DMS153 treated with DMSO at 0.1 percent for 48 hours (cell line): ENCODE measurements at regions not wholly inside any gene's neighbourhood (a gene's known extent, or its start where the extent isn't known, plus 50 kb on each side); places are given as distances from the start of the nearest gene placed in this dataset.
"Not testable (repeated sequence)": the region's sequence is repeated elsewhere in the genome, so short reads cannot be mapped to it uniquely, and the experiment has no call there.

Experiments used
- DNase-seq: peaks from one replicate; lab custom pipeline; 2025; ENCODE audit not compliant: unreplicated experiment; lab: John Stamatoyannopoulos, UW

DNA sequence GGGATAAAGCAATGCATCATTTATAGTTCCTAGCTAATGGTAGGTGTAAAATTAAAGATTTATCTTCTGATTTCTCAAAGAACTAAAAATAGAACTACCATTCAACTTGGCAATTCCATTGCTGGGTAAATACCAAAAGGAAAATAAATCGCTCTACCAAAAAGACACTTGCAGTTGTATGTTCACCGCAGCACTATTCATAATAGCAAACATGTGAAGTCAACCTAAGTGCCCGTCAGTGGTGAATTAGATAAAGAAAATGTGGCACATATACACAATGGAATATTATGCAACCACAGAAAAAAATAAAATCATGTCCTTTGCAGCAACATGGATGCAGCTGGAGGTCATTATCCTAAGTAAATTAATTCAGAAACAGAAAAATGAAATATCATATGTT lies 192.8 kb upstream of the ADRA1D start:
- DNase-seq: no peak

GRCh38 chr20:4441191-4441590 lies 192.1 kb upstream of the ADRA1D start:
- no peak for DNase-seq

- no peak for DNase-seq
Observed at GRCh38 chr20:4439461-4439860, 190.4 kb upstream of the ADRA1D start.

DNA sequence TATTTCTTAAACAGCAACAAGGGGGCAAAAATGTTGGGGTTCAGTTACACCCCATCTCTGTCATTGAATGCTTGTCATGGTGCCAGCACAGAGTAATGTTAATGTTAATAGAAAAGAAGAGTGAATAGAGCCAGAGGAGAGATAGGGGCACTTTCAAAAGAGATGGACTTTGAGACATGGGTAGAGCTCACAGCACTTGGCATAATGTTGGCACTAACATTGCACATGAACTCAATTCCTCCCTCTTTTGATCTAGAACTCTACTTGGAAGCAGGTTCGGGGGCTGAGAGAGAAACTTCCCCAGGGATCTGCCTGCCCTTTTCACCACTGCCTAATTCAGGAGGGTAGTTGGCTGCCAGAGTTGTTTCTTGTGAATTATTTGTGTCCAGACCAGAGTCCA lies 188.0 kb upstream of the ADRA1D start:
- DNase-seq: no peak

DNA sequence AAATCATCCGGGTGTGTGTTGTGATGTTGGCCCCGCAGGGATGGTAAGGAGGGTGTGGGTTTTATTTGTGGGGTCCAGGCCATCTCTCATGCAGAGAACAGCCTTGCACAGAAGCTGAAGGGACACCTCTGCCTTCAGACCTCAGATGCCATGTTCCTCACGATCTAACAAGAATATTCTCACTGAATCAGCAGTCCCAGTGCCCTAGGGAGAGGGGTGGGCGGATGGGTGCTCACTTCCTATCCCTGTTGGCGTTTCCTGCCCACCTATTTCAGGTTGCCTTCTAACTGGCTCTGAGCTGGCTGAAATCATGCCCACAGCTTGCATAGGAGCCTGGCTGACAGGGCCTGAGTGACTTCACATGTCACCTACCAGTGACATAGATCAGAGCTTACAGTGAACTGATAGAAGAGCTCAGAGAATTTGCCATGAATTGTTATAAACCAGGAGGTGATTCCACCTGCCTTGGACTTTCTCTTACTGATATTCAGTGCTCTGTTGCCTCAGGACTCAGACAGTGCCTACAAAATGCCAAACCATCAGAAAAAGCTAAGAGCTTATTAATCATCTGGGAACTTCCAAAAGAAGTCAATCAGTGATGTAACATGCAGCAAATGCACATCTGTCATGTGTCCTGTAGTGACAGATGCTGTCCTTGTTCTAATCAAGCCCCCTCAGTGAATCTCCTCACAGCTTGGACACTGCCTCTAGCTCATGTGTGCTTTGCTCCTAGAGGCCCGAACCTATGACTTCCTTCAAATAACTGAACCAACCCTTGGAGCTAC lies 186.8 kb upstream of the ADRA1D start:
- no peak for DNase-seq

GRCh38 chr20:4435225-4435624 lies 186.1 kb upstream of the ADRA1D start:
- DNase-seq: no peak

DNA sequence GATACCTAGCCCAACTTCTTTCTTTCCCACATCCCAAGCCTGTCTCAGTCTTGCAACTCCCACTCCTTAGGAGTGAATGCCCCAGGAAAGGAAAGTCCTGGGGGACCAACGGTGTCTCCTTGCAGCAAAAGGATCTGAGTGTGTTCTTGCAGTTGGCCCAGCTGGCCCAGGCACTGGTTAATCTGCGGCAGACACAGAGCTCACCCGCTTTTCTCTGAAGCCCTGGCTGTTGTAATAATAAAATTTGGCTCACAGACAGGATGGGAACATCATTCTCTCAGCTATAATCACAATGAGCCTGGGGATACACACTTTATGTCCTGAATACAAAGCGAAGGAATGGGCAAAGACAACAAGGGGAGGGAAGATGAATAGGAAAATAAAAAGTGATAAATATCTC lies 185.6 kb upstream of the ADRA1D start:
- no peak for DNase-seq

GRCh38 chr20:4431446-4431845 lies 182.4 kb upstream of the ADRA1D start:
- no peak for DNase-seq

DNA sequence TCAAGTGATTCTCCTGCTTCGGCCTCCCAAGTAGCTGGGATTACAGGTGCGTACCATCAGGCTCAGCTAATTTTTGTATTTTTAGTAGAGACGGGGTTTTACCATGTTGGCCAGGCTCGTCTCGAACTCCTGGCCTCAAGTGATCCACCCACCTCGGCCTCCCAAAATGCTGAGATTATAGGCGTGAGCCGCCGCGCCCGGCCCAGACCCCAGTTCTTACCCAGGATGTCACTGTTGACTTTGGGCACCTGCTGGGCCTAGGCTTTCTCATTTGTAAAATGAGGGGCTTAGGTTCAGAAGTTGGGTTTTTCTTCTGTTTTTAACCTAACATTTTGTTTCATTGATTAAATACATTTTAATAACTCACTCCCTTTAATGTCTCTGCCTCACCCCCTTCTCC lies 181.7 kb upstream of the ADRA1D start:
- not testable (repeated sequence) for DNase-seq

DNA sequence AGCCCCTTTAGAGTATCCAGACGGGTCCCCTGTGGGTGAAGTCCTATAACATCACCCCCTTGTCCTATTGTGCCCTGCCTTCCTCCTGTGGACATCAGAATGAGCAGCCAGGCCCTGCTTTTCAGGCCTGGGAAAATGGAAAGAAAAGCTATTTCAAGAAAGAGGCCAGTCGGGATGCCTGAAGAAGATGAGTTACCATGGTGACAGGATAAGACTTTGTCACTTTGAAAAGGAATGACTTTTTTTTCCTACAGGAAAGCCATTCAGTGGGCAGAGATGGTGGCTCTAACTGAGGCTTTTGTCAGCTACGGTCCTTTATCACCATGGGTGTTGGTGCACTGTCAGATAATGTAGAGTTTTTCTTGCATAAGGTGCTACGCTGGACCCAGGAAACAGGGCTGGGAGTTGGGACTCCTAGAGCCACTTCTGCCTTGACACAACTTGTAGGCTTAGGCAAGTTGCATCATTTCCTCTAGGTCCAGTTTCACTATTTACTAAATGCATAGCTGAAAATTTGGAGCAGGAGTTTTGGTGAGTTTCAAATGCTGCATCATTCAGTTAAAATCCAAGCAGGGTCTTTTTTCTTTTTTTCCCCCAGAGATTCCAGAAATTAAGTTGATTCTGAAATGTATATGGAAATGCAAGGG lies 179.0 kb upstream of the ADRA1D start:
- no peak for DNase-seq

DNA sequence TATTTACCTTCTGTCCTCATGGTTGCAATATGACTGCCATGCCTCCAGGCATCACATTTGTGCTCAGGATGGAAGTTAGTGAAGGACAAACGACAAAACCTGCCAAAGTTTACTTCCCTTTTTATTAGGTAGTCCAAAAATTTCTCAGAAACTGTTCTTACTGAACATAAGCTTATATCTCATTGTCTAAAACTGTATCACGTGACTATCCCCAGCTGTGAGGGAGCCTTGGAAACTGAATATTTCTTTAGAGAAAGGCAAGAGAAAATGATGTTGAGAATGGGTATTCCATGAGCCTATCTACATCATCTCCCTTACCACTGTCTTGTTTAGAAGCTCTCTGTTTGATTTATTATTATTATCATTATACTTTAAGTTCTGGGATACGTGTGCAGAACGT lies 169.1 kb upstream of the ADRA1D start:
- no peak for DNase-seq

DNA sequence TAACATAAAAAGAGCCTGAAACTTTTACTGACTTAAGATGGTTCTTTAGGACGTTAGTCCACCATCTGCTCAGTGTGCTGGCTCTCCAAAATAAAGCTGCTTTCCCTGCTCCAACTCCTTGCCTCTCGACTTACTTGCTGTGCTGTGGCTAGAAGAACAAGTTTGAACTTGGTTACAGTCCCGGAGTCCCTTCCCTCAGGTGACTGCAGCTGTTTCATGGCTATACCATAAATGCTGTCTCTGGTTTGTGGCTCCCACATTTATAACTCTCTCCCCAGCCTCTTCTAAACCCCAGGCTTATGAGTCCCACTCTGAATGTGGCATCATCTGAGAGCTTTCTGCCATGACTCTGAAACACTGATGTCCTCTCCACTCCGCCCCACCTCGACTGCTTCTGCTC lies 166.2 kb upstream of the ADRA1D start:
- no peak for DNase-seq

GRCh38 chr20:4413314-4414049 lies 164.4 kb upstream of the ADRA1D start:
- no peak for DNase-seq

- DNase-seq: no peak
Observed at GRCh38 chr20:4412216-4412615, 163.1 kb upstream of the ADRA1D start.

- DNase-seq: no peak
Observed at GRCh38 chr20:4411744-4412143, 162.7 kb upstream of the ADRA1D start.

GRCh38 chr20:4406627-4407026 lies 157.5 kb upstream of the ADRA1D start:
- no peak for DNase-seq

GRCh38 chr20:4401601-4402000 lies 152.5 kb upstream of the ADRA1D start:
- no peak for DNase-seq

DNA sequence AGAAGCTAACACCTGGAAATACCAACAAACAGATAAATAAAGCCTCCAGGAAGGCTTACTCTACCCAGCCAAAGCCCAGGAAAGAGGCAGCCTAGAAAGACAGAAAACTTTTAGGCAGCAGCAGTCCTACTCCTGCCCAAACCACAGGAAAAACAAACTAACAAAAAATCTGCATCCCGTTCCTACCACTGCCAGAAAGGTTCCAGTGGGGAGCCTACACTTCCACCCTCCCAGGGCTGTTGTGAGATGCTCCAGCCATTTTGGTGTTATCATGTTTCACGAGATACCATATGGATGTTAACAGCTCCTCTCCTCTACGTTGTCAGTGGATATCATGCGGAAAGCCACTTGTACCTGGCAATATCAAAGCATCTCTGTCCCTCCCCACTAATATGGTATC lies 135.9 kb upstream of the ADRA1D start:
- DNase-seq: no peak

DNA sequence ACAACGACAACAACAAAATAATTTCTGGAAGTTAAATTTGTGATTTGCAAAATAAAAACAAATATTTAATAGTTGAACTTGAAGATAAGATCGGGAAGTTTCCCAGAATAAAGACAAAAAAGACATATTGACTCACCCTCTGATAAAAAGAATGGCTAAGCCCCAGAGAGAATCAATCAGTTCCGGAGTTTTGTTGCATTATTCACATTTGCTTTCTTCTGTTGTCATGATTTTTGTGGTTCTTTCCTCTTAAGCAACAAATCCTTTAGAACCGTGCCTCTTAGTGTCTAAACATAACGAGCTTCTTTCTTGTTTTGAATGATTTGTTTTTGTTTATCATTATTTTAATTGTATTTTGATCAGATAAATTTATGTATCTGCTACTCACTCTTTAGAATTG lies 134.9 kb upstream of the ADRA1D start:
- no peak for DNase-seq

GRCh38 chr20:4375881-4376280 lies 126.8 kb upstream of the ADRA1D start:
- DNase-seq: no peak

- DNase-seq: no peak
Observed at GRCh38 chr20:4373454-4373853, 124.4 kb upstream of the ADRA1D start.

DNA sequence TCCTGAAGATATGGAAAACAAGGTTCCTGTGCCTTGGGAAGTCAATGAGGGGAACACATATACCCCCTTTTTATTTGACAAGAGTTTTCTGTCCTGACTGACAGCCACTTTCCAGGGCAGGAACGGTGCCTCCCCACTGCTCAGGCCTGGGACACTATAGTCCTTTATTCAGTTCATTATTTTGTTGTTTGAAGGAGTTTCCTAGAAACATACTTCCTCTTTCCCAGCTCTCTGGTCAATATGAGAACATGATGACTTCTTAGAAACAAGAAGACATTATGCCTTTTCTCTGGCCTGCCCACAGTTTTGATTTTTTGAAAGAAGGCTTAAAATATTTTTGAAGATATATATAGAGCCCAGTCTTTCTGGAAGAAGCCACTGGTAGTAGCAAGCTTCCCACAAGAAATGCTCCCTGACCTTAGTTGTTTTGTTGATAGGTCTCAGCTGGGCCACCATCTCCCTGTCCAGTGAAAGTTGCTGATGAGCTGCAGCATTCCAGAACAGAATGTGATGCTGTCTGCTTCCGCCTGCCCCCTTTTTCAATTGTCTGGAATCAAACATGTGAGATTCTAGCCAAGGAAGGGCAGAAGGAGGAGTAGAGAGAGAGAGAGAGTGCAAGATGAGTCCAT lies 122.7 kb upstream of the ADRA1D start:
- no peak for DNase-seq
